ENCODE measurements at regions not wholly inside any gene's neighbourhood (a gene's known extent, or its start where the extent isn't known, plus 50 kb on each side); places are given as distances from the start of the nearest gene placed in this dataset.

DNA sequence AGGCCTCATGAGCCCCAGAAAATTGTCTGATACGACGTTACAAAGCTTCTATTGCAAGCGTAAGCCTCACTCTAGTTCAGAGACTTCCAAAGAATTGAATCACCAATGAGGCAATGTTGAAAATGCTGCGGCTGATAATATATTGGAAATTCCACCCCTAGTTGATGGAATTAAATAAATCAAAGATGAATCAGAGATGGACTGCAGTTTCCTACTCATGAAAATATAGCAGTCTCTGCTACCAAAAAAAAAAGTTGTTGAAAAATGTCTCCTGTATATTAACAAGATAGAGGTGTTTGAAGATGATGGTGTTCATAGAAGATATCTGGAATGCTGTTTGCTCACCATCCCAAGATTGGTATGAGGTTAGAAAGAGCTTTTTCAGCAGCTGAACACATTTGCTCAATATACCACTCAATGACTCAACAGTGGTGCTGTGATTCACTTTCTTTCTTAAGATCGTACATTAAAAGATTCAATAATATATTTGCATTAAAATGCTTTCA, 99.8 kb upstream of the ARHGAP28 start:
- TF ChIP-seq, protein P1, sequence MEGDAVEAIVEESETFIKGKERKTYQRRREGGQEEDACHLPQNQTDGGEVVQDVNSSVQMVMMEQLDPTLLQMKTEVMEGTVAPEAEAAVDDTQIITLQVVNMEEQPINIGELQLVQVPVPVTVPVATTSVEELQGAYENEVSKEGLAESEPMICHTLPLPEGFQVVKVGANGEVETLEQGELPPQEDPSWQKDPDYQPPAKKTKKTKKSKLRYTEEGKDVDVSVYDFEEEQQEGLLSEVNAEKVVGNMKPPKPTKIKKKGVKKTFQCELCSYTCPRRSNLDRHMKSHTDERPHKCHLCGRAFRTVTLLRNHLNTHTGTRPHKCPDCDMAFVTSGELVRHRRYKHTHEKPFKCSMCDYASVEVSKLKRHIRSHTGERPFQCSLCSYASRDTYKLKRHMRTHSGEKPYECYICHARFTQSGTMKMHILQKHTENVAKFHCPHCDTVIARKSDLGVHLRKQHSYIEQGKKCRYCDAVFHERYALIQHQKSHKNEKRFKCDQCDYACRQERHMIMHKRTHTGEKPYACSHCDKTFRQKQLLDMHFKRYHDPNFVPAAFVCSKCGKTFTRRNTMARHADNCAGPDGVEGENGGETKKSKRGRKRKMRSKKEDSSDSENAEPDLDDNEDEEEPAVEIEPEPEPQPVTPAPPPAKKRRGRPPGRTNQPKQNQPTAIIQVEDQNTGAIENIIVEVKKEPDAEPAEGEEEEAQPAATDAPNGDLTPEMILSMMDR (conservative IDR thresholded peaks at IDR 0.05; ENCODE audit: low read length): no peak
- TF ChIP-seq EZH2phosphoT487 (IDR thresholded peaks at IDR 0.05; ENCODE audit: borderline replicate concordance): no peak

Measured in Loucy (cell line).